Transverse colon (tissue), 4 donors: ENCODE measurements at regions not wholly inside any gene's neighbourhood (a gene's known extent, or its start where the extent isn't known, plus 50 kb on each side); places are given as distances from the start of the nearest gene placed in this dataset.

Experiments used
- DNase-seq: peaks from one replicate; pipeline ENCODE4 v3.0.0-alpha.2; 2019
- H3K27ac ChIP-seq, 4 donors: fragments of 200-600 bp; sonication (generic); 2 replicates each; pipeline ENCODE4 v1.5.1; 2016 to 2018; ENCODE audit warnings: inconsistent platforms in 4 of 4
- H3K27me3 ChIP-seq: fragments of 200-600 bp; sonication (generic); 2 replicates; pipeline ENCODE4 v1.5.1; 2017; ENCODE audit warnings: inconsistent platforms
- H3K36me3 ChIP-seq, 4 donors: fragments of 200-600 bp; sonication (generic); 2 replicates each; pipeline ENCODE4 v1.5.1; 2017 to 2019; ENCODE audit warnings: inconsistent platforms in 4 of 4
- H3K4me1 ChIP-seq, 4 donors: fragments of 200-600 bp; sonication (generic); 2 replicates each; pipeline ENCODE4 v1.5.1; 2017 to 2020; ENCODE audit warnings: inconsistent platforms in 4 of 4
- H3K4me3 ChIP-seq, 4 donors: fragments of 200-600 bp; sonication (generic); 1 replicate in 1 of 4; 2 replicates in 3 of 4; pipeline versions ENCODE4 v1.5.1 to v1.6.1; 2017 to 2019; ENCODE audit warnings: inconsistent platforms in 4 of 4
- H3K9me3 ChIP-seq, 2 donors: fragments of 200-600 bp; sonication (generic); 2 replicates each; pipeline ENCODE4 v1.5.1; 2017 to 2019; ENCODE audit warnings: inconsistent platforms in 2 of 2
- CTCF ChIP-seq, 5 experiments: fragments of 200-600 bp in 3 of 5; fragments of 450-650 bp in 2 of 5; sonication (generic) in 3 of 5; IDR thresholded peaks; 1 replicate in 2 of 5; 2 replicates in 3 of 5; pipeline ENCODE4 v1.5.1; 2016 to 2017; ENCODE audit warnings: antibody characterized with exemption in 5 of 5, inconsistent platforms in 3 of 5, mild to moderate bottlenecking in 2 of 5, moderate library complexity in 1 of 5
- EP300 ChIP-seq: sonication (generic); formaldehyde crosslinking; IDR thresholded peaks from one replicate; pipeline ENCODE4 v1.6.1; 2017; ENCODE audit warnings: antibody characterized with exemption, low read depth
- POLR2A ChIP-seq: fragments of 450-650 bp; IDR thresholded peaks from one replicate; pipeline ENCODE4 v1.6.1; 2016; ENCODE audit warnings: antibody characterized with exemption, mild to moderate bottlenecking, moderate library complexity
- POLR2AphosphoS5 ChIP-seq, 3 donors: sonication (generic); formaldehyde crosslinking; IDR thresholded peaks; one replicate each; pipeline ENCODE4 v1.6.1; 2016; ENCODE audit warnings: antibody characterized with exemption in 3 of 3
- WGBS, 2 donors: methylation state at CpG; one replicate each; pipeline ENCODE4 v1.1.5; 2018; ENCODE audit warnings: low coverage in 1 of 2; 5-methylcytosine and 5-hydroxymethylcytosine counted together
- in situ Hi-C, 4 donors: fragments of 200-750 bp; cut with MboI; loops; one replicate each; pipeline versions ENCODE4 v1.15.0 to v1.15.1; 2017; ENCODE audit warnings: low sequenced_read_pairs in 3 of 4, low pct_ligation_motif_present in 1 of 4, low pct_unique_long_range_greater_than_20kb in 1 of 4
- intact Hi-C: fragments of 100-400 bp; cut with DNase I; formaldehyde crosslinking; loops from one replicate; pipeline ENCODE4 v1.15.1; 2023; ENCODE audit warnings: low total_unique reads

GRCh38 chr1:4203501-4203900 lies 303.4 kb upstream of the C1orf174 start:
- no peak overlapping the region for H3K4me3 ChIP-seq
- no peaks in the 10 kb centered on the region for H3K27me3 ChIP-seq
- DNase-seq = no peak
- H3K36me3 ChIP-seq = no peaks in the 10 kb centered on the region
- intact Hi-C loops (no loop called here), in situ Hi-C loops (no loop called here)
- no peaks in the 10 kb centered on the region for H3K4me1 ChIP-seq
- H3K27ac ChIP-seq = no peak overlapping the region
- TF ChIP-seq POLR2A = no peak
- no peak for TF ChIP-seq POLR2AphosphoS5 (IDR thresholded peaks at IDR 0.05)
- TF ChIP-seq CTCF (IDR thresholded peaks at IDR 0.05) = no peak
- H3K9me3 ChIP-seq = peaks cover 0 to 6% of the 10 kb centered on the region in 2 donors

- DNase-seq = no peak
- H3K36me3 ChIP-seq = no peaks in the 10 kb centered on the region
- TF ChIP-seq POLR2A (no peak), POLR2AphosphoS5 (IDR thresholded peaks at IDR 0.05) (no peak), EP300 (no peak), CTCF (IDR thresholded peaks at IDR 0.05) (no peak)
- H3K9me3 ChIP-seq = peaks cover 0 to 6% of the 10 kb centered on the region in 2 donors
- intact Hi-C loops (no loop called here), in situ Hi-C loops (no loop called here)
- no peak overlapping the region for H3K4me3 ChIP-seq
- no peaks in the 10 kb centered on the region for H3K27me3 ChIP-seq
- WGBS, 2 donors = 85 to 93% methylated on average over 3 to 4 of the region's 4 CpGs
- H3K27ac ChIP-seq = no peak overlapping the region
- H3K4me1 ChIP-seq = no peaks in the 10 kb centered on the region
Measured at GRCh38 chr1:4207183-4207582, 307.1 kb upstream of the C1orf174 start.

- Histone ChIP-seq H3K27me3 (no peaks in the 10 kb centered on the region), H3K9me3 (peaks cover 0 to 6% of the 10 kb centered on the region in 2 donors), H3K4me1 (no peaks in the 10 kb centered on the region), H3K27ac (no peak overlapping the region), H3K36me3 (no peaks in the 10 kb centered on the region), H3K4me3 (no peak overlapping the region)
- no peak for DNase-seq
- intact Hi-C loops (no loop called here), in situ Hi-C loops (no loop called here)
- TF ChIP-seq EP300 = no peak
- TF ChIP-seq CTCF (IDR thresholded peaks at IDR 0.05) = no peak
- TF ChIP-seq POLR2AphosphoS5 (IDR thresholded peaks at IDR 0.05) = no peak
- TF ChIP-seq POLR2A = no peak
- WGBS, 2 donors = 77% methylated on average over 10 of the region's 10 CpGs; no CpG with 5 or more reads in 1 of the 2 donors
Measured at GRCh38 chr1:4207842-4208692, 308.0 kb upstream of the C1orf174 start.

- DNase-seq = no peak
- TF ChIP-seq POLR2A (no peak), POLR2AphosphoS5 (IDR thresholded peaks at IDR 0.05) (no peak), EP300 (no peak), CTCF (IDR thresholded peaks at IDR 0.05) (no peak)
- intact Hi-C loops = no loop called here
- in situ Hi-C loops = no loop called here
- Histone ChIP-seq H3K4me1 (no peaks in the 10 kb centered on the region), H3K27ac (no peak overlapping the region), H3K4me3 (no peak overlapping the region), H3K36me3 (no peaks in the 10 kb centered on the region), H3K27me3 (no peaks in the 10 kb centered on the region), H3K9me3 (peaks cover 0 to 6% of the 10 kb centered on the region in 2 donors)
- WGBS, 2 donors = 67% methylated on average over 1 of the region's 1 CpG; no CpG with 5 or more reads in 1 of the 2 donors
Measured at GRCh38 chr1:4210043-4210442, 310.0 kb upstream of the C1orf174 start.
